Natural killer cell (primary cell): ENCODE measurements at regions not wholly inside any gene's neighbourhood (a gene's known extent, or its start where the extent isn't known, plus 50 kb on each side); places are given as distances from the start of the nearest gene placed in this dataset.

Experiments used
- ATAC-seq, 3 donors: fragments of 150-1000 bp in 2 of 3; fragments of 200-7000 bp in 1 of 3; cut with Tn5 transposase; 1 replicate in 1 of 3; 2 replicates in 2 of 3; pipeline ENCODE4 v1.10.0; 2021; ENCODE audit warnings: mild to moderate bottlenecking in 2 of 3, moderate library complexity in 2 of 3
- DNase-seq, 2 donors: peaks; one replicate each; pipeline versions ENCODE4 v3.0.0 to v3.0.0-alpha.2; 2013 to 2021; ENCODE audit warnings: mixed read lengths in 1 of 2
- H3K27ac ChIP-seq: one replicate; pipeline ENCODE4 v1.5.1; 2013; ENCODE audit warnings: mild to moderate bottlenecking, low read length
- H3K27me3 ChIP-seq: one replicate; pipeline ENCODE4 v1.6.1; 2013; ENCODE audit warnings: low read length; ENCODE audit not compliant: control insufficient read depth, insufficient read depth
- H3K36me3 ChIP-seq: one replicate; pipeline ENCODE4 v1.6.1; 2013; ENCODE audit warnings: low read length; ENCODE audit not compliant: control insufficient read depth, insufficient read depth
- H3K4me1 ChIP-seq: one replicate; pipeline ENCODE4 v1.6.1; 2013; ENCODE audit warnings: low read length; ENCODE audit not compliant: control insufficient read depth, insufficient read depth
- H3K4me3 ChIP-seq: one replicate; pipeline ENCODE4 v1.5.1; 2013; ENCODE audit warnings: low read length
- H3K9me3 ChIP-seq: one replicate; pipeline ENCODE4 v1.6.1; 2013; ENCODE audit warnings: low read length; ENCODE audit not compliant: control insufficient read depth, insufficient read depth
- H3K27ac Mint-ChIP-seq, 2 donors: one replicate each; pipeline ENCODE4 v1.8.0; 2022; ENCODE audit warnings: mild to moderate bottlenecking in 2 of 2, mixed read lengths in 2 of 2, moderate library complexity in 1 of 2
- H3K27me3 Mint-ChIP-seq, 2 donors: one replicate each; pipeline ENCODE4 v1.8.0; 2022; ENCODE audit warnings: low read depth in 2 of 2, mixed read lengths in 2 of 2
- H3K36me3 Mint-ChIP-seq: one replicate; pipeline ENCODE4 v1.8.0; 2022; ENCODE audit warnings: mixed read lengths
- H3K4me1 Mint-ChIP-seq, 2 donors: one replicate each; pipeline ENCODE4 v1.8.0; 2022; ENCODE audit warnings: mixed read lengths in 2 of 2
- H3K4me3 Mint-ChIP-seq: one replicate; pipeline ENCODE4 v1.8.0; 2022; ENCODE audit warnings: mild to moderate bottlenecking, moderate library complexity, mixed read lengths
- H3K9me3 Mint-ChIP-seq, 2 donors: one replicate each; pipeline ENCODE4 v1.8.0; 2022; ENCODE audit warnings: mixed read lengths in 2 of 2
- CTCF ChIP-seq: fragments of 200-600 bp; IDR thresholded peaks from one replicate; pipeline ENCODE4 v1.8.0; 2022; ENCODE audit warnings: antibody characterized with exemption
- WGBS: methylation state at CpG from one replicate; pipeline ENCODE4 v1.1.7; 2013; ENCODE audit warnings: missing lambda C conversion rate; ENCODE audit not compliant: insufficient coverage; 5-methylcytosine and 5-hydroxymethylcytosine counted together
- intact Hi-C: fragments of 100-400 bp; cut with micrococcal nuclease; formaldehyde crosslinking; loops from one replicate; pipeline ENCODE4 v1.14.2; 2022

DNA sequence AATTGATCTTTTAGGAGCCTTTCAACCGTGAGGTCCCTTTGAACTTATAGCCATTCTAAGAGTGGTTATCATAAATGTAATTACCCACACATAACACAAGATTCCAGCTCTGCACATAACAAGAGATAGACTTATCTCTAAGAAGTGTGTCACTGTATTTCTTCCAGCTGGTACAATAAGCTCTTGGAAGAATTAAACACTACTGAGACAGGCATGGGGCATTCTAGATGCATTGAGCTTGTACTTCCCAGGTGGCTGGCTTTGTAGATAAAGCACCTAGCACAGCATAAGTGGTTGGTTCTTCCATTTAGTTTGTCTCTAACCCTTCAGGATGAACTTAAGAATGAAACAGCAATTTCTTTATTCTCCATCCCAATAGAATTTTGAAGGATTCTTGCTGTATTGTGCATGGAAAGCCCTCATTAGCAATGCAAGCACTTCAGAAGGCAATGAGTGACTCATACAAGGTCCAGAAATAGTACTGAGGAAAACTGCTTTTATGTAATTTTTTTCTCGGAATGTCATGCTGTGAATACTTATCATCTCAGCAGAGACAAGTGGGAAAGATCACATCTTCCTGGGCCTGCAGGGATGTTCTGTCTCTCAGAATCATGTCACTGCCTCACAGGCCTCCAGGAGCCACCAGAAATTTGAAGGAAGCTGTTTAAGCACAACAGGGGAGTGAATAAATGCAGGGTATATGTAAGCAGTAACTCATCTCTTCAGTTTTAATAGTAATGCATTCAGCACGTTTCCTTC, 91.1 kb upstream of the CD180 start:
- Histone ChIP-seq H3K4me1 (no peaks in the 10 kb centered on the region), H3K36me3 (no peaks in the 10 kb centered on the region), H3K27me3 (no peaks in the 10 kb centered on the region), H3K9me3 (no peaks in the 10 kb centered on the region), H3K4me3 (no peak overlapping the region), H3K27ac (no peak overlapping the region)
- no peaks in the 10 kb centered on the region for H3K27me3 Mint-ChIP-seq
- 96% methylated on average over 2 of the region's 3 CpGs for WGBS
- TF ChIP-seq CTCF, result no peak
- DNase-seq, result no peak
- ATAC-seq, result no peak
- no peaks in the 10 kb centered on the region for H3K9me3 Mint-ChIP-seq
- no peak overlapping the region for H3K27ac Mint-ChIP-seq
- H3K4me3 Mint-ChIP-seq, result no peak overlapping the region
- intact Hi-C loops, result no loop called here
- H3K36me3 Mint-ChIP-seq, result no peaks in the 10 kb centered on the region
- H3K4me1 Mint-ChIP-seq, result peaks cover 6 to 20% of the 10 kb centered on the region in 2 donors

- no peak overlapping the region for H3K27ac Mint-ChIP-seq
- no peak overlapping the region for H3K4me3 Mint-ChIP-seq
- Histone ChIP-seq H3K27ac (no peak overlapping the region), H3K4me1 (no peaks in the 10 kb centered on the region), H3K4me3 (no peak overlapping the region), H3K27me3 (no peaks in the 10 kb centered on the region), H3K9me3 (no peaks in the 10 kb centered on the region), H3K36me3 (no peaks in the 10 kb centered on the region)
- no peaks in the 10 kb centered on the region for H3K36me3 Mint-ChIP-seq
- WGBS, result 57% methylated on average over 4 of the region's 4 CpGs
- peaks cover 0 to 7% of the 10 kb centered on the region in 2 donors for H3K4me1 Mint-ChIP-seq
- no peaks in the 10 kb centered on the region for H3K27me3 Mint-ChIP-seq
- ATAC-seq (no peak), DNase-seq (no peak)
- H3K9me3 Mint-ChIP-seq, result no peaks in the 10 kb centered on the region
- no peak for TF ChIP-seq CTCF
- intact Hi-C loops, result no loop called here
Observed at GRCh38 chr5:67286006-67286405, 89.4 kb upstream of the CD180 start.

GRCh38 chr5:67283988-67284487, 87.4 kb upstream of the CD180 start:
- WGBS, result 68% methylated on average over 4 of the region's 4 CpGs
- no peak overlapping the region for H3K4me3 Mint-ChIP-seq
- ATAC-seq (no peak), DNase-seq (no peak)
- no peak overlapping the region for H3K27ac ChIP-seq
- no peak for TF ChIP-seq CTCF
- no peaks in the 10 kb centered on the region for H3K27me3 Mint-ChIP-seq
- H3K36me3 ChIP-seq, result no peaks in the 10 kb centered on the region
- H3K27me3 ChIP-seq, result no peaks in the 10 kb centered on the region
- peaks cover 0 to 7% of the 10 kb centered on the region in 2 donors for H3K4me1 Mint-ChIP-seq
- no peaks in the 10 kb centered on the region for H3K36me3 Mint-ChIP-seq
- H3K27ac Mint-ChIP-seq, result no peak overlapping the region
- peaks cover 0 to 2% of the 10 kb centered on the region in 2 donors for H3K9me3 Mint-ChIP-seq
- H3K4me1 ChIP-seq, result no peaks in the 10 kb centered on the region
- no peak overlapping the region for H3K4me3 ChIP-seq
- intact Hi-C loops, result no loop called here
- peaks cover 2% of the 10 kb centered on the region for H3K9me3 ChIP-seq
